GM23338 (cell line): ENCODE measurements at regions not wholly inside any gene's neighbourhood (a gene's known extent, or its start where the extent isn't known, plus 50 kb on each side); places are given as distances from the start of the nearest gene placed in this dataset.

Source experiments
- ATAC-seq: fragments of 200-7000 bp; cut with Tn5 transposase; 3 replicates; pipeline ENCODE4 v1.9.1; 2020
- DNase-seq: peaks from one replicate; pipeline ENCODE4 v3.0.0-alpha.2; 2015; ENCODE audit warnings: low spot score
- H2AFZ ChIP-seq: fragments of 200-600 bp; sonication (generic); 2 replicates; pipeline ENCODE4 v1.8.0; 2016; ENCODE audit warnings: antibody characterized with exemption, mild to moderate bottlenecking, moderate library complexity
- H3F3A ChIP-seq: fragments of 200-600 bp; sonication (generic); replicated peaks from 2 replicates; pipeline ENCODE4 v1.8.0; 2017; ENCODE audit warnings: antibody characterized with exemption, mixed run types, low read depth
- H3K27ac ChIP-seq: fragments of 200-600 bp; sonication (generic); 2 replicates; pipeline ENCODE4 v1.6.1; 2016; ENCODE audit warnings: low read depth
- H3K27me3 ChIP-seq: fragments of 200-600 bp; sonication (generic); 2 replicates; pipeline ENCODE4 v1.8.0; 2016; ENCODE audit warnings: mild to moderate bottlenecking, mixed run types, moderate library complexity; ENCODE audit not compliant: insufficient read depth
- H3K36me3 ChIP-seq: fragments of 200-600 bp; sonication (generic); 2 replicates; pipeline ENCODE4 v1.8.0; 2016; ENCODE audit warnings: mild to moderate bottlenecking; ENCODE audit not compliant: insufficient read depth
- H3K4me1 ChIP-seq: fragments of 200-600 bp; sonication (generic); 2 replicates; pipeline ENCODE4 v1.8.0; 2016; ENCODE audit warnings: mild to moderate bottlenecking, moderate library complexity; ENCODE audit not compliant: insufficient read depth
- H3K4me2 ChIP-seq: fragments of 200-600 bp; sonication (generic); 2 replicates; pipeline ENCODE4 v1.7.1; 2017; ENCODE audit warnings: mixed run types
- H3K4me3 ChIP-seq: fragments of 200-600 bp; sonication (generic); 2 replicates; pipeline ENCODE4 v1.6.1; 2016; ENCODE audit warnings: mixed run types
- H3K79me2 ChIP-seq: fragments of 200-600 bp; sonication (generic); replicated peaks from 2 replicates; pipeline ENCODE4 v1.8.0; 2017; ENCODE audit warnings: mild to moderate bottlenecking; ENCODE audit not compliant: insufficient read depth
- H3K9me2 ChIP-seq: fragments of 200-600 bp; sonication (generic); 2 replicates; pipeline ENCODE4 v1.8.0; 2017; ENCODE audit not compliant: insufficient read depth
- H4K20me1 ChIP-seq: fragments of 200-600 bp; sonication (generic); replicated peaks from 2 replicates; pipeline ENCODE4 v1.8.0; 2017; ENCODE audit warnings: mild to moderate bottlenecking; ENCODE audit not compliant: insufficient read depth
- H3K27ac Mint-ChIP-seq: 2 replicates; pipeline ENCODE4 v1.8.0; 2020; ENCODE audit warnings: inconsistent platforms, mild to moderate bottlenecking, moderate library complexity, mixed read lengths
- H3K27me3 Mint-ChIP-seq: 3 replicates; pipeline ENCODE4 v1.8.0; 2022; ENCODE audit warnings: low read depth, mild to moderate bottlenecking, moderate library complexity, mixed read lengths, inconsistent platforms; ENCODE audit not compliant: insufficient read depth, poor library complexity
- H3K36me3 Mint-ChIP-seq: 3 replicates; pipeline ENCODE4 v1.8.0; 2021; ENCODE audit warnings: low read depth, mild to moderate bottlenecking, inconsistent platforms, moderate library complexity, mixed read lengths
- H3K4me1 Mint-ChIP-seq: 3 replicates; pipeline ENCODE4 v1.8.0; 2020; ENCODE audit warnings: mild to moderate bottlenecking, inconsistent platforms, mixed read lengths
- H3K4me3 Mint-ChIP-seq: 3 replicates; pipeline ENCODE4 v1.8.0; 2021; ENCODE audit warnings: moderate library complexity, mild to moderate bottlenecking, inconsistent platforms, mixed read lengths
- H3K9me3 Mint-ChIP-seq: 3 replicates; pipeline ENCODE4 v1.8.0; 2020; ENCODE audit warnings: moderate library complexity, mild to moderate bottlenecking, inconsistent platforms, mixed read lengths
- CREB1 ChIP-seq: fragments of 250-450 bp; sonication (Bioruptor Pico); IDR thresholded peaks from 2 replicates; pipeline ENCODE4 v1.5.0; 2020; ENCODE audit warnings: low read depth, mild to moderate bottlenecking, moderate library complexity
- CTCF ChIP-seq, 2 experiments: fragments of 200-600 bp in 1 of 2; sonication (generic) in 1 of 2; conservative IDR thresholded peaks; 2 replicates each; pipeline versions ENCODE4 v1.5.1 to v1.6.1; 2016 to 2017; ENCODE audit warnings: antibody characterized with exemption in 2 of 2, low read depth in 2 of 2, mild to moderate bottlenecking in 2 of 2, moderate library complexity in 1 of 2
- ETS1 ChIP-seq: IDR thresholded peaks from 2 replicates; pipeline ENCODE4 v1.6.1; 2016; ENCODE audit warnings: antibody characterized with exemption
- EZH2phosphoT487 ChIP-seq: fragments of 200-600 bp; sonication (generic); IDR thresholded peaks from one replicate; pipeline ENCODE4 v1.8.1; 2018; ENCODE audit warnings: antibody characterized with exemption; ENCODE audit not compliant: unreplicated experiment
- JUNB ChIP-seq: IDR thresholded peaks from one replicate; pipeline ENCODE4 v1.6.1; 2016; ENCODE audit warnings: antibody characterized with exemption; ENCODE audit not compliant: unreplicated experiment
- POLR2AphosphoS5 ChIP-seq: IDR thresholded peaks from 2 replicates; pipeline ENCODE4 v1.6.1; 2016; ENCODE audit warnings: antibody characterized with exemption, low read depth
- STAT1 ChIP-seq: IDR thresholded peaks from one replicate; pipeline ENCODE4 v1.6.1; 2016; ENCODE audit warnings: antibody characterized with exemption; ENCODE audit not compliant: unreplicated experiment
- ZNF114 ChIP-seq: fragments of 250-450 bp; sonication (Bioruptor Pico); IDR thresholded peaks from 2 replicates; pipeline ENCODE4 v1.5.0; 2020; ENCODE audit warnings: mild to moderate bottlenecking, moderate library complexity
- ZNF331 ChIP-seq: fragments of 250-450 bp; sonication (Bioruptor Pico); IDR thresholded peaks from 2 replicates; pipeline ENCODE4 v1.5.0; 2020; ENCODE audit warnings: low read depth, mild to moderate bottlenecking, moderate library complexity

GRCh38 chr3:53425936-53426335 is 68.5 kb upstream of the CACNA1D start (continued):
- TF ChIP-seq JUNB, result no peak
- no peak for TF ChIP-seq POLR2AphosphoS5
- no peak for TF ChIP-seq CREB1 (CRISPR knock-in tag)
- no peak for TF ChIP-seq ZNF331 (CRISPR knock-in tag)

- peaks cover 13% of the 10 kb centered on the region; the same call in 1 of the 2 replicates for H3K9me2 ChIP-seq
- Mint-ChIP-seq H3K4me3 (no peak overlapping the region), H3K36me3 (no peaks in the 10 kb centered on the region), H3K9me3 (no peaks in the 10 kb centered on the region), H3K4me1 (no peaks in the 10 kb centered on the region), H3K27ac (no peak overlapping the region), H3K27me3 (no peaks in the 10 kb centered on the region)
- H3K4me3 ChIP-seq, result no peak overlapping the region
- no peak overlapping the region for H3K4me2 ChIP-seq
- ATAC-seq, result no peak
- no peaks in the 10 kb centered on the region for H3K36me3 ChIP-seq
- TF ChIP-seq EZH2phosphoT487 (no peak), CTCF (conservative IDR thresholded peaks at IDR 0.05; ENCODE audit: low read depth in 2 of 2) (peak; percentile 34 to 45)
- H3K79me2 ChIP-seq, result no peaks in the 10 kb centered on the region
- no peaks in the 10 kb centered on the region for H4K20me1 ChIP-seq
- no peak overlapping the region for H2AFZ ChIP-seq
- no peaks in the 10 kb centered on the region for H3K27me3 ChIP-seq
- peak; percentile 27 for DNase-seq
- no peaks in the 10 kb centered on the region for H3K4me1 ChIP-seq
- H3F3A ChIP-seq, result no peaks in the 10 kb centered on the region
- H3K27ac ChIP-seq, result no peak overlapping the region
Measured at GRCh38 chr3:53426918-53427317, 67.5 kb upstream of the CACNA1D start.

GRCh38 chr3:53436828-53437227 is 57.6 kb upstream of the CACNA1D start:
- no peaks in the 10 kb centered on the region for H3K36me3 ChIP-seq
- no peak overlapping the region for H3K4me2 ChIP-seq
- no peak for TF ChIP-seq CREB1 (CRISPR knock-in tag)
- no peak for TF ChIP-seq CTCF (conservative IDR thresholded peaks at IDR 0.05; ENCODE audit: low read depth in 2 of 2)
- no peak for TF ChIP-seq JUNB
- no peak for TF ChIP-seq STAT1
- no peak for TF ChIP-seq ETS1
- no peak for TF ChIP-seq ZNF114

More at GRCh38 chr3:53436828-53437227, 57.6 kb upstream of the CACNA1D start:
- no peak for ATAC-seq
- DNase-seq, result no peak
- H3K9me2 ChIP-seq, result no peaks in the 10 kb centered on the region
- no peak overlapping the region for H3K27ac Mint-ChIP-seq
- H3K4me1 ChIP-seq, result no peaks in the 10 kb centered on the region; the same call in 1 of the 2 replicates
- H3K4me1 Mint-ChIP-seq, result 0 out of 3 replicates have a peak, but pooled peaks cover 3% of the 10 kb centered on the region
- no peaks in the 10 kb centered on the region; the same call in 2 of the 3 replicates for H3K9me3 Mint-ChIP-seq
- no peaks in the 10 kb centered on the region for H3K27me3 ChIP-seq
- no peaks in the 10 kb centered on the region for H4K20me1 ChIP-seq
- H3K4me3 ChIP-seq, result no peak overlapping the region
- H3K79me2 ChIP-seq, result no peaks in the 10 kb centered on the region
- no peaks in the 10 kb centered on the region for H3F3A ChIP-seq
- no peak overlapping the region for H3K27ac ChIP-seq
- H3K36me3 Mint-ChIP-seq, result no peaks in the 10 kb centered on the region
- H2AFZ ChIP-seq, result no peak overlapping the region
- H3K27me3 Mint-ChIP-seq, result no peaks in the 10 kb centered on the region
- H3K4me3 Mint-ChIP-seq, result no peak overlapping the region
